ENCODE measurements at regions not wholly inside any gene's neighbourhood (a gene's known extent, or its start where the extent isn't known, plus 50 kb on each side); places are given as distances from the start of the nearest gene placed in this dataset.
"Not testable (repeated sequence)": the region's sequence is repeated elsewhere in the genome, so short reads cannot be mapped to it uniquely, and the experiment has no call there.

DNA sequence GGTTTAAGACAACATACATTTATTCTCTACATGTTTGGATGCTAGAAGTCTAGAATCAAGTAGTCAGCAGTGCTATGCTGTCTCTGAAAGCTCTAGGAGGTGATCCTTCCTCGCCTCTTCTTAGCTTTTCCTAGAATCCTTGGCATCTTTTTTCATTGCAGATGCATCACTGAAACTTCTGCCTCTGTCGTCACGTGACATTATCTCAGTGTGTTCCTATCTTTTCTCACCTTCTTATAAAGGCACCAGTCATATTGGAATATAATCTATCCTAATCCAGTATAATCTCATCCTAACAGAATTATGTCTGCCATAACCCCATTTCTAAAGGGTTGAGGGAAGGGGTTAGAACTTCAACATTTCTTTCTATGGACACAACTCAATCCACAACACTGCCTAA, 851.2 kb upstream of the CRIM1 start:
- ChIA-PET CTCF (no interaction called here), POLR2A (no interaction called here)
- H3K9me3 ChIP-seq (ENCODE audit: control extremely low read depth in 1 of 5, control insufficient read depth in 4 of 5, insufficient read depth in 2 of 5, low read depth in 1 of 5, low read length in 4 of 5) = no peaks in the 10 kb centered on the region
- no peak overlapping the region for H3K4me3 ChIP-seq (ENCODE audit: control insufficient read depth in 1 of 7, extremely low read depth in 1 of 7, insufficient read depth in 4 of 7, low read depth in 2 of 7, low read length in 6 of 7)
- 95% methylated on average over 3 of the region's 3 CpGs for WGBS (ENCODE audit: insufficient coverage)
- no peak for DNase-seq
- no peaks in the 10 kb centered on the region for H3K4me1 ChIP-seq (ENCODE audit: control extremely low read depth in 1 of 4, control insufficient read depth in 4 of 4, insufficient read depth in 4 of 4, low read length in 3 of 4)
- H3K36me3 ChIP-seq (ENCODE audit: control insufficient read depth in 4 of 4, insufficient read depth in 4 of 4, low read length in 3 of 4) = no peaks in the 10 kb centered on the region
- no peaks in the 10 kb centered on the region for H3K27me3 ChIP-seq (replicated peaks in 2 of 5; ENCODE audit: control insufficient read depth in 4 of 5, insufficient read depth in 5 of 5, low read length in 4 of 5)
- H3K27ac ChIP-seq (ENCODE audit: insufficient read depth in 1 of 2, low read depth in 1 of 2, low read length in 2 of 2, poor library complexity in 1 of 2, severe bottlenecking in 2 of 2) = no peak overlapping the region

DNA sequence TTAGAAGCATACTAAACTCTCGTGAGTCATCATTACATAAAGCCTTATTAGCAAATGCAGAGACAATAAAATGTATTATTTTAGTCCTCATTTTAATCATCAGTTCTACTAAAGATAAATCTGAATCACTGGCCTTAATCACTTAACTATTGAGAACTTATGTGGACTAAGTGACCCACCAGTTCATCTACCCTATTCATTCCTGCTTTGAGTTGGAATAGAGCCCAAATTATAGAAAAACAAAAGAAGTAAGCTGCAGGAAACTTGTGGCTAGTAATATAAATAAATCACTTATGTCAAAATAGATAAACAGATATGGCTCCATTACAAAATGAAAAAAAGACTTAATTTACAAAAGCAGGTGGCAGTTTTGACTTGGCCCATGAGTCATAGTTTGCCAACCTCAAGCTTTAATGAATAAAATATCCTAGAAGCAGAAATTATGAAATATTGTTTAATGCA, 851.8 kb upstream of the CRIM1 start:
- Histone ChIP-seq H3K27ac (ENCODE audit: insufficient read depth in 1 of 2, low read depth in 1 of 2, low read length in 2 of 2, poor library complexity in 1 of 2, severe bottlenecking in 2 of 2) (no peak overlapping the region), H3K4me3 (ENCODE audit: control insufficient read depth in 1 of 7, extremely low read depth in 1 of 7, insufficient read depth in 4 of 7, low read depth in 2 of 7, low read length in 6 of 7) (no peak overlapping the region), H3K27me3 (replicated peaks in 2 of 5; ENCODE audit: control insufficient read depth in 4 of 5, insufficient read depth in 5 of 5, low read length in 4 of 5) (no peaks in the 10 kb centered on the region), H3K36me3 (ENCODE audit: control insufficient read depth in 4 of 4, insufficient read depth in 4 of 4, low read length in 3 of 4) (no peaks in the 10 kb centered on the region), H3K4me1 (ENCODE audit: control extremely low read depth in 1 of 4, control insufficient read depth in 4 of 4, insufficient read depth in 4 of 4, low read length in 3 of 4) (no peaks in the 10 kb centered on the region), H3K9me3 (ENCODE audit: control extremely low read depth in 1 of 5, control insufficient read depth in 4 of 5, insufficient read depth in 2 of 5, low read depth in 1 of 5, low read length in 4 of 5) (no peaks in the 10 kb centered on the region)
- CTCF ChIA-PET = no interaction called here
- peak in 2 of 3 donors; percentile 8 to 28 for DNase-seq
- no CpG with 5 or more reads among the region's 1 CpG for WGBS (ENCODE audit: insufficient coverage)
- POLR2A ChIA-PET = no interaction called here

DNA sequence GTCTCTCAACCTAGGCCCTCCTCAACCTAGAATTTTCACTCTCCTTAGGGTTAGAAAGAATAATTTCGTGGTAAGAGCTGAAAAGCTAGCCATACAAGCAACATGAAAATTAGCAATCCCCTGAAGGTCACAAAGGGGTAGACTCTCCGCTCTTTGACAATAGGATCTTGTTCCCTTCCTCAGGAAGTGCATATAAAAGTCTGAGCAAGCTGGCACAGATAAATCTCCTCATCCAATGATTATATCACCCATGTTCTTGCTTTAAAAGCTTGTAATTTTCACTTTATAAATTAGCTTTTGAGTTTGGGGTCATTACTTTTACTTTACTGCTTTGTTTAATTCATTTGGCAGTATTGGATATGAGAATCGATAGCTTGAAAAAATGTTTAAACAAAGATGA, 852.3 kb upstream of the CRIM1 start:
- POLR2A ChIA-PET = no interaction called here
- Histone ChIP-seq H3K27ac (ENCODE audit: insufficient read depth in 1 of 2, low read depth in 1 of 2, low read length in 2 of 2, poor library complexity in 1 of 2, severe bottlenecking in 2 of 2) (no peak overlapping the region), H3K9me3 (ENCODE audit: control extremely low read depth in 1 of 5, control insufficient read depth in 4 of 5, insufficient read depth in 2 of 5, low read depth in 1 of 5, low read length in 4 of 5) (no peaks in the 10 kb centered on the region), H3K27me3 (replicated peaks in 2 of 5; ENCODE audit: control insufficient read depth in 4 of 5, insufficient read depth in 5 of 5, low read length in 4 of 5) (no peaks in the 10 kb centered on the region), H3K4me3 (ENCODE audit: control insufficient read depth in 1 of 7, extremely low read depth in 1 of 7, insufficient read depth in 4 of 7, low read depth in 2 of 7, low read length in 6 of 7) (no peak overlapping the region), H3K4me1 (ENCODE audit: control extremely low read depth in 1 of 4, control insufficient read depth in 4 of 4, insufficient read depth in 4 of 4, low read length in 3 of 4) (no peaks in the 10 kb centered on the region), H3K36me3 (ENCODE audit: control insufficient read depth in 4 of 4, insufficient read depth in 4 of 4, low read length in 3 of 4) (no peaks in the 10 kb centered on the region)
- no peak for DNase-seq
- CTCF ChIA-PET = no interaction called here
- 75% methylated on average over 1 of the region's 3 CpGs for WGBS (ENCODE audit: insufficient coverage)

DNA sequence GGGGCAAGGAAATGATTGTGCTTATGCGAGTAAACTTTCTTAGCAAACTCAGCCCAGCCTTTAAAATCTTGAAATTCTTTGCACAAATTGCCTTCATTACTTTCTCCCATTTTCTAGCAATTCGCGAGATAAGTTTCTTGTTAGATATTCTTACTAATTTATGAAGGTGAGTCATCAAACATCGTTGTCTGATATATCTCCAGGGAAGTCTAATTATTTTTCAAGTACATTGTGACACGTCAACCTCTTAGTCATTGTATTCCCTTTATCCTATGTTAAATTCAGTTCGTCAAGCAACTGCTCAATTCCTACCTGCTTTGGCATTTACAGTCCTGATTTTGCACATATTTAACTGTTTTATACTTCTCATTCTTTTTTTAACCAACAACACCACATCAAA, 854.5 kb upstream of the CRIM1 start:
- ChIA-PET POLR2A (no interaction called here), CTCF (no interaction called here)
- WGBS (ENCODE audit: insufficient coverage) = 95% methylated on average over 2 of the region's 6 CpGs
- Histone ChIP-seq H3K36me3 (ENCODE audit: control insufficient read depth in 4 of 4, insufficient read depth in 4 of 4, low read length in 3 of 4) (no peaks in the 10 kb centered on the region), H3K9me3 (ENCODE audit: control extremely low read depth in 1 of 5, control insufficient read depth in 4 of 5, insufficient read depth in 2 of 5, low read depth in 1 of 5, low read length in 4 of 5) (peaks cover 0 to 1% (median 0%) of the 10 kb centered on the region in 5 experiments), H3K4me3 (ENCODE audit: control insufficient read depth in 1 of 7, extremely low read depth in 1 of 7, insufficient read depth in 4 of 7, low read depth in 2 of 7, low read length in 6 of 7) (no peak overlapping the region), H3K4me1 (ENCODE audit: control extremely low read depth in 1 of 4, control insufficient read depth in 4 of 4, insufficient read depth in 4 of 4, low read length in 3 of 4) (no peaks in the 10 kb centered on the region), H3K27ac (ENCODE audit: insufficient read depth in 1 of 2, low read depth in 1 of 2, low read length in 2 of 2, poor library complexity in 1 of 2, severe bottlenecking in 2 of 2) (no peak overlapping the region), H3K27me3 (replicated peaks in 2 of 5; ENCODE audit: control insufficient read depth in 4 of 5, insufficient read depth in 5 of 5, low read length in 4 of 5) (no peaks in the 10 kb centered on the region)
- no peak for DNase-seq

DNA sequence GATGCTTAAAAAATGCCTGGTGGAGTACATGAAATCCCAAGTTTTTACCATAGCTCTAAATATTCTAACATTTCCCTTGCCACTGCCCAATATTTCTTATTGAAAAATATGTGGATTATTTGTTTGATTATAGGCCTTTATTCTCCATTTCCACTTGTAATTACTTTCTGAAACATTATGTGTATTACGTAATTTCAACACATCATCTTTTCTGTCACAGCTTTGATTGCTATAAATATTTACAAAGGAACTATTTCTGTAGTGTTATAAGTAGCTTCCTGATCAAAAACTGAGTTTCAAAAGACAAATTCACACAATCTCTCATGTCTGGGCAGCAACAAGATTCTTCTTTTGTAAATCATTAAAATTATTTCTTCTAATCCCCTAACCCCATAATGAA, 859.6 kb upstream of the CRIM1 start:
- Histone ChIP-seq H3K4me1 (ENCODE audit: control extremely low read depth in 1 of 4, control insufficient read depth in 4 of 4, insufficient read depth in 4 of 4, low read length in 3 of 4) (no peaks in the 10 kb centered on the region), H3K27ac (ENCODE audit: insufficient read depth in 1 of 2, low read depth in 1 of 2, low read length in 2 of 2, poor library complexity in 1 of 2, severe bottlenecking in 2 of 2) (no peak overlapping the region), H3K27me3 (replicated peaks in 2 of 5; ENCODE audit: control insufficient read depth in 4 of 5, insufficient read depth in 5 of 5, low read length in 4 of 5) (no peaks in the 10 kb centered on the region), H3K4me3 (ENCODE audit: control insufficient read depth in 1 of 7, extremely low read depth in 1 of 7, insufficient read depth in 4 of 7, low read depth in 2 of 7, low read length in 6 of 7) (no peak overlapping the region), H3K36me3 (ENCODE audit: control insufficient read depth in 4 of 4, insufficient read depth in 4 of 4, low read length in 3 of 4) (no peaks in the 10 kb centered on the region), H3K9me3 (ENCODE audit: control extremely low read depth in 1 of 5, control insufficient read depth in 4 of 5, insufficient read depth in 2 of 5, low read depth in 1 of 5, low read length in 4 of 5) (peaks cover 0 to 1% (median 0%) of the 10 kb centered on the region in 5 experiments)
- POLR2A ChIA-PET = no interaction called here
- no CpG with 5 or more reads among the region's 1 CpG for WGBS (ENCODE audit: insufficient coverage)
- CTCF ChIA-PET = no interaction called here
- DNase-seq = no peak

DNA sequence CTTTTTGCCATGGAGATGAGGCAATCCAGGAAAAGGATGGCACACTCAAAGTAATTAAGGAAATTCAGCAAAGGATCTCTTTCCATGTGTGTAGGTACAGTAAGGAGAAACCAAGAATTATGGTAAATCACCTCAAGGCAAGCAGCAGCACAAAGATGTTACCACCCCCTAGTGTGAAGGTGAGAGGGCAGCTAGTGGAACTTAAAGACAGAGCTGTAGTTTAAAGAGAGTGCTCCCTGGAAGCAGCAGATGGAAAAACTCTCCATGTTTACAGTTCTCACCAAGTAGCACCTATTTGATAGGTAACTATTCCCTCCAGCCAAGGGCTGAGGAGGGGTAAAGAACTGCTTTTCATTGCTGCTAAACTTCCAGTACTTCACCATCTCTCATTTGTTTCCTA, 860.4 kb upstream of the CRIM1 start:
- Histone ChIP-seq H3K4me1 (ENCODE audit: control extremely low read depth in 1 of 4, control insufficient read depth in 4 of 4, insufficient read depth in 4 of 4, low read length in 3 of 4) (no peaks in the 10 kb centered on the region), H3K4me3 (ENCODE audit: control insufficient read depth in 1 of 7, extremely low read depth in 1 of 7, insufficient read depth in 4 of 7, low read depth in 2 of 7, low read length in 6 of 7) (no peak overlapping the region), H3K36me3 (ENCODE audit: control insufficient read depth in 4 of 4, insufficient read depth in 4 of 4, low read length in 3 of 4) (no peaks in the 10 kb centered on the region), H3K27me3 (replicated peaks in 2 of 5; ENCODE audit: control insufficient read depth in 4 of 5, insufficient read depth in 5 of 5, low read length in 4 of 5) (no peaks in the 10 kb centered on the region), H3K27ac (ENCODE audit: insufficient read depth in 1 of 2, low read depth in 1 of 2, low read length in 2 of 2, poor library complexity in 1 of 2, severe bottlenecking in 2 of 2) (no peak overlapping the region), H3K9me3 (ENCODE audit: control extremely low read depth in 1 of 5, control insufficient read depth in 4 of 5, insufficient read depth in 2 of 5, low read depth in 1 of 5, low read length in 4 of 5) (peaks cover 0 to 1% (median 0%) of the 10 kb centered on the region in 5 experiments)
- ChIA-PET POLR2A (no interaction called here), CTCF (no interaction called here)
- no peak for DNase-seq

DNA sequence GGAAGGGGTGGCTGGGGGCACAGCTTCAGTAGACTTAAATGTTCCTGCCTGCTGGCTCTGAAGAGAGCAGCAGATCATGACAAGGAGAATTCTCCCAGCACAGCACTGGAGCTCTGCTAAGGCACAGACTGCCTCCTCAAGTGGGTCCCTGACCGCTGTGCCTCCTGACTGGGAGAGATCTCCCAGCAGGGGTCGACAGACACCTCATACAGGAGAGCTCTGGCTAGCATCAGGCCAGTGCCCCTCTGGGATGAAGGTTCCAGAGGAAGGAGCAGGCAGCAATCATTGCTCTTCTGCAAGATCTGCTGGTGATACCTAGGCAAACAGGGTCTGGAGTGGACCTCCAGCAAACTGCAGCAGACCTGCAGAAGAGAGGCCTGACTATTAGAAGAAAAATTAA, 877.5 kb upstream of the CRIM1 start:
- 73% methylated on average over 2 of the region's 2 CpGs for WGBS (ENCODE audit: insufficient coverage)
- H3K9me3 ChIP-seq (ENCODE audit: control extremely low read depth in 1 of 5, control insufficient read depth in 4 of 5, insufficient read depth in 2 of 5, low read depth in 1 of 5, low read length in 4 of 5); H3K4me3 ChIP-seq (ENCODE audit: control insufficient read depth in 1 of 7, extremely low read depth in 1 of 7, insufficient read depth in 4 of 7, low read depth in 2 of 7, low read length in 6 of 7); DNase-seq; H3K36me3 ChIP-seq (ENCODE audit: control insufficient read depth in 4 of 4, insufficient read depth in 4 of 4, low read length in 3 of 4); H3K27ac ChIP-seq (ENCODE audit: insufficient read depth in 1 of 2, low read depth in 1 of 2, low read length in 2 of 2, poor library complexity in 1 of 2, severe bottlenecking in 2 of 2); POLR2A ChIA-PET; H3K4me1 ChIP-seq (ENCODE audit: control extremely low read depth in 1 of 4, control insufficient read depth in 4 of 4, insufficient read depth in 4 of 4, low read length in 3 of 4); H3K27me3 ChIP-seq (replicated peaks in 2 of 5; ENCODE audit: control insufficient read depth in 4 of 5, insufficient read depth in 5 of 5, low read length in 4 of 5); CTCF ChIA-PET: not testable (repeated sequence)

DNA sequence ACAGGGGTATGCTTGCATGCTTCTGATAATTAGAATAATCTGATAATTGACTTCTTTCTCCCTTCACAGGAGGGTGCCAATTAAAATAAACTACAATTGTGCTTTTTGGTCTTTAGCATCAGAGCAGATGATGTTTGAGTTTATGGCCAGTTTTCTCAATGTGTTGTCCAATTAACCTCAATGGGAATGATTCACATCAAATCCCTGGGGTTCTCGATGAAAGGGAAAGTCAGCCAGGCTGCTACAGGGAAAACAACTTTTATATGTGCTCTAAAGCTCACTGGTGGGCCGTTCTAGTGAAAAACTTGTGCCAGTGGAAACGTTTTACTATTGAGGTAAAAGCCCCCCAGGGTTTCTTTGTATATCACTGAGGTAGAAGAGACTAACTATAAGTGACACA, 887.3 kb upstream of the CRIM1 start:
- no peak overlapping the region for H3K4me3 ChIP-seq (ENCODE audit: control insufficient read depth in 1 of 7, extremely low read depth in 1 of 7, insufficient read depth in 4 of 7, low read depth in 2 of 7, low read length in 6 of 7)
- no peak overlapping the region for H3K27ac ChIP-seq (ENCODE audit: insufficient read depth in 1 of 2, low read depth in 1 of 2, low read length in 2 of 2, poor library complexity in 1 of 2, severe bottlenecking in 2 of 2)
- no peaks in the 10 kb centered on the region for H3K9me3 ChIP-seq (ENCODE audit: control extremely low read depth in 1 of 5, control insufficient read depth in 4 of 5, insufficient read depth in 2 of 5, low read depth in 1 of 5, low read length in 4 of 5)
- 60% methylated on average over 3 of the region's 3 CpGs for WGBS (ENCODE audit: insufficient coverage)
- no peaks in the 10 kb centered on the region for H3K4me1 ChIP-seq (ENCODE audit: control extremely low read depth in 1 of 4, control insufficient read depth in 4 of 4, insufficient read depth in 4 of 4, low read length in 3 of 4)
- POLR2A ChIA-PET = no interaction called here
- H3K27me3 ChIP-seq (replicated peaks in 2 of 5; ENCODE audit: control insufficient read depth in 4 of 5, insufficient read depth in 5 of 5, low read length in 4 of 5) = no peaks in the 10 kb centered on the region
- CTCF ChIA-PET = no interaction called here
- DNase-seq = no peak
- no peaks in the 10 kb centered on the region for H3K36me3 ChIP-seq (ENCODE audit: control insufficient read depth in 4 of 4, insufficient read depth in 4 of 4, low read length in 3 of 4)

All from common myeloid progenitor, CD34-positive (primary cell).